Peyer's patch (tissue), 4 donors: ENCODE measurements at regions not wholly inside any gene's neighbourhood (a gene's known extent, or its start where the extent isn't known, plus 50 kb on each side); places are given as distances from the start of the nearest gene placed in this dataset.

ENCODE experiments used
- POLR2A ChIP-seq, 2 donors: fragments of 450-650 bp; IDR thresholded peaks; one replicate each; pipeline ENCODE4 v1.5.1; 2017; ENCODE audit warnings: antibody characterized with exemption in 2 of 2, mild to moderate bottlenecking in 2 of 2, moderate library complexity in 2 of 2
- TF ChIP-seq, protein P1 (sequence below), 6 experiments: fragments of 450-650 bp in 4 of 6; fragments of 200-600 bp in 2 of 6; sonication (generic) in 1 of 6; IDR thresholded peaks; one replicate each; pipeline ENCODE4 v1.5.1; 2017 to 2019; ENCODE audit warnings: antibody characterized with exemption in 6 of 6, mild to moderate bottlenecking in 3 of 6, moderate library complexity in 1 of 6

DNA sequence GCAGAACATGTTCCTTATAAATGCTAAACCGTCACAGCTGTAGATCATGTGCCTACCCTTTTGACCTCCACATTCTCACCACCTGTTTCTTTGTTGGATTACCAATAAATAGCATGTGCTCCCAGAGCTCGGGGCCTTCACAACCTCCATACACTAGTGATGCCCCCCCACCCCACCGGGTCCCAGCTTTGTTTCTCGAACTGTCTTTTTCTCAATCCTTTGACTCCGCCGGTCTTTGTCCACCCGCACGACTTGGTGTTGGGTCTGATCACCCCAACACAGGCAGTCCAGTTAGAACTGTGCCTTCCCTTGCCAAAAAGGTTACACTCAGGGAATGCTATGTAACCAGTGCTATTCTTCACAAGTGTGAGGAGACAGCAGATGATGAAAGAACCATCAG, 485.9 kb upstream of the C9orf72 start:
- TF ChIP-seq, protein P1, sequence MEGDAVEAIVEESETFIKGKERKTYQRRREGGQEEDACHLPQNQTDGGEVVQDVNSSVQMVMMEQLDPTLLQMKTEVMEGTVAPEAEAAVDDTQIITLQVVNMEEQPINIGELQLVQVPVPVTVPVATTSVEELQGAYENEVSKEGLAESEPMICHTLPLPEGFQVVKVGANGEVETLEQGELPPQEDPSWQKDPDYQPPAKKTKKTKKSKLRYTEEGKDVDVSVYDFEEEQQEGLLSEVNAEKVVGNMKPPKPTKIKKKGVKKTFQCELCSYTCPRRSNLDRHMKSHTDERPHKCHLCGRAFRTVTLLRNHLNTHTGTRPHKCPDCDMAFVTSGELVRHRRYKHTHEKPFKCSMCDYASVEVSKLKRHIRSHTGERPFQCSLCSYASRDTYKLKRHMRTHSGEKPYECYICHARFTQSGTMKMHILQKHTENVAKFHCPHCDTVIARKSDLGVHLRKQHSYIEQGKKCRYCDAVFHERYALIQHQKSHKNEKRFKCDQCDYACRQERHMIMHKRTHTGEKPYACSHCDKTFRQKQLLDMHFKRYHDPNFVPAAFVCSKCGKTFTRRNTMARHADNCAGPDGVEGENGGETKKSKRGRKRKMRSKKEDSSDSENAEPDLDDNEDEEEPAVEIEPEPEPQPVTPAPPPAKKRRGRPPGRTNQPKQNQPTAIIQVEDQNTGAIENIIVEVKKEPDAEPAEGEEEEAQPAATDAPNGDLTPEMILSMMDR (IDR thresholded peaks at IDR 0.05): no peak
- TF ChIP-seq POLR2A (IDR thresholded peaks at IDR 0.05): no peak
